HG03175 (cell line): ENCODE measurements at regions not wholly inside any gene's neighbourhood (a gene's known extent, or its start where the extent isn't known, plus 50 kb on each side); places are given as distances from the start of the nearest gene placed in this dataset.

Source experiments
- ATAC-seq: cut with Tn5 transposase; IDR thresholded peaks from one replicate; pipeline ENCODE4 v1.9.1; 2021; ENCODE audit warnings: mild to moderate bottlenecking, moderate library complexity; ENCODE audit not compliant: unreplicated experiment

GRCh38 chrX:97763981-97764380, 880.3 kb downstream of the RPA4 start:
- no peak for ATAC-seq

GRCh38 chrX:97766501-97767095, 882.9 kb downstream of the RPA4 start:
- no peak for ATAC-seq

- ATAC-seq = no peak
These were observed 903.6 kb downstream of the RPA4 start for GRCh38 chrX:97787311-97787710.

GRCh38 chrX:97787849-97788248, 904.1 kb downstream of the RPA4 start:
- ATAC-seq = peak; percentile 79

GRCh38 chrX:97790850-97791249, 907.1 kb downstream of the RPA4 start:
- ATAC-seq = no peak

- no peak for ATAC-seq
These were observed 913.4 kb downstream of the RPA4 start for GRCh38 chrX:97797076-97797475.

GRCh38 chrX:97806238-97806637, 922.5 kb downstream of the RPA4 start:
- ATAC-seq = no peak

GRCh38 chrX:97806946-97807345, 923.2 kb downstream of the RPA4 start:
- ATAC-seq = no peak

GRCh38 chrX:97820170-97820569, 936.5 kb downstream of the RPA4 start:
- ATAC-seq = no peak

- ATAC-seq = no peak
These were observed 944.8 kb downstream of the RPA4 start for GRCh38 chrX:97828471-97828870.

- no peak for ATAC-seq
These were observed 952.3 kb downstream of the RPA4 start for GRCh38 chrX:97835969-97836368.

GRCh38 chrX:97841544-97842179, 958.0 kb downstream of the RPA4 start:
- ATAC-seq = no peak

- no peak for ATAC-seq
These were observed 958.9 kb downstream of the RPA4 start for GRCh38 chrX:97842468-97843199.

GRCh38 chrX:97843200-97843811, 959.6 kb downstream of the RPA4 start:
- no peak for ATAC-seq

GRCh38 chrX:97844161-97844560, 960.5 kb downstream of the RPA4 start:
- no peak for ATAC-seq

- no peak for ATAC-seq
These were observed 961.2 kb downstream of the RPA4 start for GRCh38 chrX:97844943-97845342.

- no peak for ATAC-seq
These were observed 961.7 kb downstream of the RPA4 start for GRCh38 chrX:97845451-97845850.

- ATAC-seq = no peak
These were observed 962.5 kb downstream of the RPA4 start for GRCh38 chrX:97846228-97846627.

GRCh38 chrX:97846718-97847237, 963.1 kb downstream of the RPA4 start:
- no peak for ATAC-seq

- no peak for ATAC-seq
These were observed 964.4 kb downstream of the RPA4 start for GRCh38 chrX:97847885-97848679.

GRCh38 chrX:97849951-97850350, 966.2 kb downstream of the RPA4 start:
- ATAC-seq = no peak
